Mucosa of stomach (tissue), 1 donor: ENCODE measurements at regions not wholly inside any gene's neighbourhood (a gene's known extent, or its start where the extent isn't known, plus 50 kb on each side); places are given as distances from the start of the nearest gene placed in this dataset.

Source experiments
- H3K27me3 ChIP-seq: one replicate; pipeline ENCODE4 v1.7.0; 2013; ENCODE audit warnings: mild to moderate bottlenecking, low read length; ENCODE audit not compliant: control insufficient read depth, insufficient read depth
- H3K36me3 ChIP-seq: one replicate; pipeline ENCODE4 v1.7.0; 2013; ENCODE audit warnings: low read length; ENCODE audit not compliant: control insufficient read depth, insufficient read depth
- H3K4me1 ChIP-seq: one replicate; pipeline ENCODE4 v1.7.0; 2013; ENCODE audit warnings: mild to moderate bottlenecking, low read length; ENCODE audit not compliant: control insufficient read depth, insufficient read depth
- H3K4me3 ChIP-seq: one replicate; pipeline ENCODE4 v1.7.0; 2013; ENCODE audit warnings: low read length
- H3K9ac ChIP-seq: one replicate; pipeline ENCODE4 v1.7.0; 2013; ENCODE audit warnings: mild to moderate bottlenecking, low read length, moderate library complexity
- H3K9me3 ChIP-seq: one replicate; pipeline ENCODE4 v1.7.0; 2013; ENCODE audit warnings: mild to moderate bottlenecking, low read length, moderate library complexity; ENCODE audit not compliant: control insufficient read depth
- donor health status: Pancreatic carcinoma.

DNA sequence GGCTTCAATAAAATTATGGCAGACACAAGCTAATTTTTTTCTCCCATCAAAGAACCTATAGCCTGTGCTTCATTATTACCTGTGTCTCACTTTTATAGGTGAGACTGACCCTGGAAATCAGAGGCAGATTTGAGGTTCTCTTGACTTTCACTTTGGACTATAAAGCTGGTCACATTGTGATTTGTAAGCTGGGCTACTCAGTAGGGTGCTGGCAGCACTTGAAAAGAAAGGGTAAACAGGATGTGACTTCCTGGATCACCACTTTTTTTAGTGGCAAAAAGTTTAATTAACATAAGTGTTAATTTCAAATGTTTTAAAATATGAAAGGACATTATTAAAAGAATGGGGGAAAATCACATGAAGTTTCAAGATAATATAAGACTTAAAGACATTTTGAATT is 50.6 kb upstream of the GATB start:
- no peaks in the 10 kb centered on the region for H3K27me3 ChIP-seq
- no peaks in the 10 kb centered on the region for H3K9me3 ChIP-seq
- no peak overlapping the region for H3K4me3 ChIP-seq
- H3K9ac ChIP-seq = no peak overlapping the region
- no peaks in the 10 kb centered on the region for H3K36me3 ChIP-seq
- H3K4me1 ChIP-seq = no peaks in the 10 kb centered on the region
